K562 (cell line): ENCODE measurements at regions not wholly inside any gene's neighbourhood (a gene's known extent, or its start where the extent isn't known, plus 50 kb on each side); places are given as distances from the start of the nearest gene placed in this dataset.

Source experiments
- ATAC-seq: fragments of 200-7000 bp; cut with Tn5 transposase; 3 replicates; pipeline ENCODE4 v1.9.1; 2020; ENCODE audit warnings: moderate library complexity
- BruUV-seq: library from RNA; stranded (reverse); fragments of 400-500 nt; replicated peaks from 2 replicates; lab custom pipeline; 2021; lab: Mats Ljungman, UMichigan
- CTCF ChIA-PET: fragments of 300-600 bp; formaldehyde crosslinking; extraction: SDS; loops from one replicate; lab custom pipeline; 2021; ENCODE audit warnings: low intra/inter-chr PET ratio; lab: Yijun Ruan, JAX
- POLR2A ChIA-PET: fragments of 300-600, 350-650 bp; sonication (Branson Sonifier 250); formaldehyde crosslinking; extraction: SDS; loops from one replicate; lab custom pipeline; 2021; ENCODE audit warnings: antibody characterized with exemption, inconsistent platforms; lab: Yijun Ruan, JAX
- DNase-seq, 4 experiments: peaks; one replicate each; pipeline versions ENCODE4 v3.0.0 to v3.0.0-alpha.2; 2011 to 2018; ENCODE audit warnings: low spot score in 3 of 4, mixed read lengths in 3 of 4; ENCODE audit errors: extremely low read depth in 1 of 4
- FAIRE-seq: peaks from 2 replicates; lab custom pipeline; 2011; peaks lifted over from hg19 to GRCh38; lab: Jason Lieb, UNC
- H2AFZ ChIP-seq: 2 replicates; pipeline ENCODE4 v1.6.0; 2011; ENCODE audit warnings: low read depth, low read length, control low read depth, inconsistent platforms
- H3K27ac ChIP-seq: fragments of 200-600 bp; 3 replicates; pipeline ENCODE4 v1.8.0; 2011; ENCODE audit warnings: low read depth, mild to moderate bottlenecking, control low read depth, inconsistent platforms, low read length, moderate library complexity, mixed read lengths; ENCODE audit errors: extremely low read depth
- H3K27me3 ChIP-seq, 2 experiments: fragments of 300-600 bp in 1 of 2; 2 replicates in 1 of 2; 3 replicates in 1 of 2; pipeline versions ENCODE4 v1.6.0 to v1.8.0; 2011; ENCODE audit warnings: inconsistent platforms in 2 of 2, low read length in 2 of 2, mild to moderate bottlenecking in 1 of 2, mixed read lengths in 1 of 2, moderate library complexity in 1 of 2; ENCODE audit not compliant: control insufficient read depth in 2 of 2, insufficient read depth in 2 of 2
- H3K36me3 ChIP-seq: fragments of 300-600 bp; 3 replicates; pipeline ENCODE4 v1.8.0; 2011; ENCODE audit warnings: mild to moderate bottlenecking, low read length, inconsistent platforms; ENCODE audit not compliant: control insufficient read depth, insufficient read depth
- H3K4me1 ChIP-seq, 2 experiments: fragments of 200-600 bp in 1 of 2; replicated peaks in 1 of 2; 2 replicates in 1 of 2; 3 replicates in 1 of 2; pipeline versions ENCODE4 v1.5.1 to v1.8.0; 2011; ENCODE audit warnings: inconsistent platforms in 2 of 2, low read length in 2 of 2, mild to moderate bottlenecking in 1 of 2, mixed read lengths in 1 of 2, moderate library complexity in 1 of 2; ENCODE audit not compliant: control insufficient read depth in 2 of 2, insufficient read depth in 2 of 2
- H3K4me2 ChIP-seq: 2 replicates; pipeline ENCODE4 v1.6.1; 2011; ENCODE audit warnings: low read length, control low read depth, inconsistent platforms, mixed read lengths; ENCODE audit not compliant: insufficient read depth
- H3K4me3 ChIP-seq: fragments of 200-600 bp; sonication (generic), shearing (Covaris generic); 2 replicates; pipeline ENCODE4 v1.5.1; 2016; ENCODE audit warnings: control low read depth, inconsistent platforms
- H3K79me2 ChIP-seq: fragments of 200-600 bp; 3 replicates; pipeline ENCODE4 v1.8.0; 2011; ENCODE audit warnings: low read length, inconsistent platforms; ENCODE audit not compliant: control insufficient read depth, insufficient read depth
- H3K9ac ChIP-seq, 2 experiments: 2 replicates each; pipeline versions ENCODE4 v1.6.0 to v1.6.1; 2011; ENCODE audit warnings: low read depth in 2 of 2, low read length in 2 of 2, control low read depth in 1 of 2, inconsistent platforms in 1 of 2, mild to moderate bottlenecking in 1 of 2, mixed read lengths in 1 of 2; ENCODE audit not compliant: insufficient read depth in 1 of 2
- H3K9me1 ChIP-seq: one replicate; pipeline ENCODE4 v1.6.0; 2011; ENCODE audit warnings: inconsistent platforms, mild to moderate bottlenecking, low read length, moderate library complexity; ENCODE audit not compliant: control insufficient read depth, insufficient read depth
- H3K9me3 ChIP-seq: replicated peaks from 2 replicates; pipeline ENCODE4 v1.5.1; 2011; ENCODE audit warnings: low read depth, low read length, inconsistent platforms; ENCODE audit not compliant: control insufficient read depth, insufficient read depth
- H4K20me1 ChIP-seq: replicated peaks from 2 replicates; pipeline ENCODE4 v1.6.1; 2011; ENCODE audit warnings: low read length, inconsistent platforms, mixed read lengths; ENCODE audit not compliant: control insufficient read depth, insufficient read depth
- AFF1 ChIP-seq, 2 experiments: fragments of 450-650 bp; IDR thresholded peaks; 2 replicates each; pipeline ENCODE4 v1.6.1; 2018; ENCODE audit warnings: mild to moderate bottlenecking in 2 of 2, low read depth in 1 of 2; ENCODE audit not compliant: partially characterized antibody in 2 of 2
- CCNT2 ChIP-seq: IDR thresholded peaks from 2 replicates; pipeline ENCODE4 v1.6.1; 2011; ENCODE audit warnings: borderline replicate concordance, low read depth, mild to moderate bottlenecking, moderate library complexity, mixed read lengths, low read length; ENCODE audit not compliant: insufficient read length; ENCODE audit errors: extremely low read depth
- E2F8 ChIP-seq: fragments of 450-650 bp; IDR thresholded peaks from 2 replicates; pipeline ENCODE4 v1.7.1; 2018; ENCODE audit warnings: mild to moderate bottlenecking, low read depth; ENCODE audit not compliant: partially characterized antibody
- LCOR ChIP-seq: sonication (generic); formaldehyde crosslinking; IDR thresholded peaks from 2 replicates; pipeline ENCODE4 v1.8.0; 2022; ENCODE audit warnings: mild to moderate bottlenecking, missing genetic modification reagents
- MCM2 ChIP-seq: fragments of 450-650 bp; IDR thresholded peaks from 2 replicates; pipeline ENCODE4 v1.6.1; 2017; ENCODE audit warnings: low read depth, mild to moderate bottlenecking
- ZFP36 ChIP-seq: fragments of 150-350 bp; IDR thresholded peaks from 2 replicates; pipeline ENCODE4 v1.6.1; 2018; ENCODE audit warnings: low read length, low read depth; ENCODE audit not compliant: partially characterized antibody
- WGBS: fragments of 100-300 bp; shearing (Covaris generic); methylation state at CpG from one replicate; pipeline ENCODE4 v1.1.6; 2016; ENCODE audit warnings: low coverage, mixed read lengths; ENCODE audit not compliant: insufficient coverage; ENCODE audit errors: missing lambda C conversion rate; 5-methylcytosine and 5-hydroxymethylcytosine counted together
- in situ Hi-C: fragments of 300-500 bp; cut with MboI; formaldehyde crosslinking; loops from 4 replicates; pipeline ENCODE4 v1.15.0; 2018; ENCODE audit warnings: inconsistent platforms, mixed read lengths
- intact Hi-C: fragments of 100-400 bp; cut with micrococcal nuclease; formaldehyde crosslinking; loops from 2 replicates; pipeline ENCODE4 v1.14.2; 2022
- TF ChIP-seq, protein P1 (sequence below), 3 experiments: IDR thresholded peaks in 2 of 3; conservative IDR thresholded peaks in 1 of 3; 2 replicates each; pipeline ENCODE4 v1.5.1; 2011 to 2012; ENCODE audit warnings: low read length in 3 of 3, mild to moderate bottlenecking in 3 of 3, control low read depth in 2 of 3, improper control_type of control experiment in 1 of 3, inconsistent platforms in 1 of 3, low read depth in 1 of 3, mixed read lengths in 1 of 3, moderate library complexity in 1 of 3; ENCODE audit not compliant: insufficient read depth in 2 of 3

GRCh38 chr6:144661116-144661806, 376.1 kb downstream of the UTRN start (continued):
- no peak for TF ChIP-seq E2F8
- TF ChIP-seq ZFP36 = no peak
- TF ChIP-seq MCM2 = no peak
- TF ChIP-seq, all 486 proteins: peak for 0

DNA sequence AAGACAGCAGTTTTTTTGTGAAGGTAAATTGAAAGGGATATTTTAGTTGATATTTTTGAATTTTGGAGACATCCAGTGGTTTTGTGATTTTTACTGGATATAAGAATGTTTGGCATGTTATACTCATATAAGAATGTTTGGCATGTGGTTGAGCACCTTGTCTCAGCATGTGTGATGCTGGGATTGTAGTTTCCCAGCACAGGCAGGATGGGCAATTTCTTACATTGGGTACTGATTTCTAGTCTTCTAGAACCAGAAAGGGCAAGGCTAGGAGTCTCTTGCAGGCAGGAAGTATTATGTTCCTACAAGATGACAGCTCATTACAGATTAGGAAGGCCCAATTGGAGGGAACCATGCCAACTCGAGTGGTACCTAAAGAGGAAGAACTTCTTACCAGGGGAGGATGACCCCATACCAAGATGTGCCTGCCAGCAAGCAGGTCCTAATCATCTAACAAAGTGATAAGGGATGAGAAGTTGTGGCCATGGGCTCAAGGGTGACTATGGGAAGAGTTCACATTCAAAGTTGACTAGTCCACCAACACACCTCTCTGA, 377.8 kb downstream of the UTRN start:
- Histone ChIP-seq H4K20me1 (no peaks in the 10 kb centered on the region), H3K9ac (no peak overlapping the region), H3K36me3 (no peaks in the 10 kb centered on the region), H3K4me1 (no peaks in the 10 kb centered on the region; a peak in 1 of 5 replicates), H3K4me2 (no peak overlapping the region), H3K9me3 (no peaks in the 10 kb centered on the region), H2AFZ (no peak overlapping the region), H3K4me3 (no peak overlapping the region), H3K27me3 (no peaks in the 10 kb centered on the region), H3K9me1 (no peaks in the 10 kb centered on the region), H3K79me2 (no peaks in the 10 kb centered on the region), H3K27ac (no peak overlapping the region)
- no peak for DNase-seq
- in situ Hi-C loops (no loop called here), intact Hi-C loops (no loop called here)
- ChIA-PET POLR2A (no interaction called here), CTCF (no interaction called here)
- no peak for ATAC-seq
- TF ChIP-seq, protein P1, sequence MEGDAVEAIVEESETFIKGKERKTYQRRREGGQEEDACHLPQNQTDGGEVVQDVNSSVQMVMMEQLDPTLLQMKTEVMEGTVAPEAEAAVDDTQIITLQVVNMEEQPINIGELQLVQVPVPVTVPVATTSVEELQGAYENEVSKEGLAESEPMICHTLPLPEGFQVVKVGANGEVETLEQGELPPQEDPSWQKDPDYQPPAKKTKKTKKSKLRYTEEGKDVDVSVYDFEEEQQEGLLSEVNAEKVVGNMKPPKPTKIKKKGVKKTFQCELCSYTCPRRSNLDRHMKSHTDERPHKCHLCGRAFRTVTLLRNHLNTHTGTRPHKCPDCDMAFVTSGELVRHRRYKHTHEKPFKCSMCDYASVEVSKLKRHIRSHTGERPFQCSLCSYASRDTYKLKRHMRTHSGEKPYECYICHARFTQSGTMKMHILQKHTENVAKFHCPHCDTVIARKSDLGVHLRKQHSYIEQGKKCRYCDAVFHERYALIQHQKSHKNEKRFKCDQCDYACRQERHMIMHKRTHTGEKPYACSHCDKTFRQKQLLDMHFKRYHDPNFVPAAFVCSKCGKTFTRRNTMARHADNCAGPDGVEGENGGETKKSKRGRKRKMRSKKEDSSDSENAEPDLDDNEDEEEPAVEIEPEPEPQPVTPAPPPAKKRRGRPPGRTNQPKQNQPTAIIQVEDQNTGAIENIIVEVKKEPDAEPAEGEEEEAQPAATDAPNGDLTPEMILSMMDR (IDR thresholded peaks at IDR 0.05 in 2 of 3, conservative IDR thresholded peaks at IDR 0.05 in 1 of 3; ENCODE audit: insufficient read depth in 2 of 3, low read depth in 1 of 3, low read length in 3 of 3) = no peak
- no peak for TF ChIP-seq AFF1 (IDR thresholded peaks at IDR 0.05; ENCODE audit: low read depth in 1 of 2, partially characterized antibody in 2 of 2)
- no peak for TF ChIP-seq MCM2
- no peak for TF ChIP-seq CCNT2
- no peak for TF ChIP-seq LCOR (CRISPR knock-in tag)
- no peak for FAIRE-seq
- WGBS = 0% methylated on average over 1 of the region's 1 CpG
- BruUV-seq = no TSS peak
